GM18508 (cell line): ENCODE measurements at regions not wholly inside any gene's neighbourhood (a gene's known extent, or its start where the extent isn't known, plus 50 kb on each side); places are given as distances from the start of the nearest gene placed in this dataset.
"Not testable (repeated sequence)": the region's sequence is repeated elsewhere in the genome, so short reads cannot be mapped to it uniquely, and the experiment has no call there.

Source experiments
- ATAC-seq: cut with Tn5 transposase; IDR thresholded peaks from one replicate; pipeline ENCODE4 v1.9.1; 2021; ENCODE audit warnings: moderate number of reproducible peaks; ENCODE audit not compliant: insufficient read depth, unreplicated experiment

DNA sequence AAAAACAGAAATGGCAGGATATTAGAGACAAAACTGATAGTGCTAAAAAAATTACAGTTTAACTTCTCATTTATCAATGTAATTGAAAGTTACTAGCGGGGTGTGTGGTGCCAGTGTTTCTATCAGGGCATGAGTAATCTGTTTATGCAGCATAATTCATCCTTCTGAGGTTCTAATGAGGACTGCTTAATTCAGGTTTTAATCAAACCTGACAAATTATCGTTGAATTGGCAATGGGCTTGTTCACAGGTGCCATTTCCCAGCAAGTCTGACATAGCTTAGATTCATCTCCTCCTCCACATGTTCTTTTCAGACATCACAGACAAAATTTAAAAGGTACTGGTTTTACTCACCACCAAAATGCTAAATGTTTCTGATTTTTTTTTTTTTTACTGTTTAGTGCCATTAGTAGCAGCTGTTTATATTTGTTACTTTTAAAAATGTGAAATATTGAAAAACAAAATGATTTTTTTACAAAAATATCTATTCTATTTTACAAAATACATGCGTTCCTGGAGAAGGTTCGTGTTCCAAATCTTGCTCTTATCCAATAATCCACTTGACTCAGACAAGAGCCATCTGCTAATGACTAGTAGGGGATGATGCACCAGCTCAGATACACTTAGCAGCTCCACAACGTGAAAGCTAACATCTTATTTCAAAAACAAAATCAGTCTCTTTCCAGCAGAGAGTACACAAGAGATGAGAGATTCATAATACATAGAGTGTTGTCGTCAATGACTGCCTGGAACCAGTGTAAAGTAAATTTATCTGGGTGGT is 447.7 kb upstream of the DPPA4 start:
- ATAC-seq, result no peak

- no peak for ATAC-seq
Measured at GRCh38 chr3:109803274-109803673, 465.9 kb upstream of the DPPA4 start.

DNA sequence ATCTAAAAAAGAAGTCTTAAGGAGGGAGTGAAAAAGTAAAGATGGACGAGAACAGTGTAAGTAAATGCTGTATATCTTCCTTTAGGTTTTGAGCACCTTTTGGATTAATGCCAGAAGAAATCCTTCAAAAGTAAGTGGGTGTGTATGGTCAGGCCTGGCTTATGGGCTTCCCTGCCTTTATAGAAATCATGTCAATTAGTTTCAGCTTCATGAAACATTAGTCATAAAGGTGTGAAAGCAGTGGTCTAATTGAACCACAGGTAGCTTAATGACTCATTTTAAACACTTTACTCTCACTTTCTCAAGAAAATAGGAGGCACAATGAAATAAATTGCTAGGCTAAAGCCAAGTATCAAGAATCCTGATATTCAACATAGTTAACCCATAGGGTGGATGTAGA is 467.4 kb upstream of the DPPA4 start:
- ATAC-seq, result peak; percentile 44

- ATAC-seq, result peak; percentile 84
Measured at GRCh38 chr3:109806929-109807328, 469.6 kb upstream of the DPPA4 start.

DNA sequence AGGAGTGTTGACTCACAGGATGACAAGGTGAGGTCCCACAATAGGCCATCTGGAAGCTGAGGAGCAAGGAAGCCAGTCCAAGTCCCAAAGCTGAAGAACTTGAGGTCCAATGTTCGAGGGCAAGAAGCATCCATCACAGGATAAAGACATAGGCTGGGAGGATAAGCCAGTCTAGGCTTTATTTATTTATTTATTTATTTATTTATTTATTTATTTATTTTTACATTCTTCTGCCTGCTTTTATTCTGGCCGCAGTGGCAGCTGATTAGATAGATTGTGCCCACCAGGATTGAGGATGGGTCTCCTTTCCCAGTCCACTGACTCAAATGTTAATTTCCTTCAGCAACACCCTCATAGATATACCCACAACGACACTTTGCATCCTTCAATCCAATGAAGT is 472.2 kb upstream of the DPPA4 start:
- no peak for ATAC-seq

DNA sequence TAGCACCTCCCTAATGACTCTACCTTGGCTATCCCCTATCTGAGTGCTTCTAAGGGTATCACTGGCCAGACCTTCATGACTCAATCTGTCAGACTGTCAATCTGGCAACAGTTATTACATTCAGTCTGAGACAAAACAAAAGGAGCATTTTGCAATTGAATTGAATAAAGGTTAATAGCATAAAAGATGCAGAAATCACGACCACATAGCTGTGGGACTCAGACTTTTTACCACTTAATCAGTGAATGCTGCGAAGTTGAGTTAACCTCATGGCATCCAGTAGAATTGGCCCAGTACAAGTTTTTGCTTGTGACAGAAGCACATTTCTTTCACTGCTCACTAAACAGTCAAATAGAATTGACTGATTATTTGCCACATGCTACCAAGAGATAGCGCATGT is 480.7 kb upstream of the DPPA4 start:
- ATAC-seq, result no peak

GRCh38 chr3:109819734-109820133 is 482.4 kb upstream of the DPPA4 start:
- no peak for ATAC-seq

DNA sequence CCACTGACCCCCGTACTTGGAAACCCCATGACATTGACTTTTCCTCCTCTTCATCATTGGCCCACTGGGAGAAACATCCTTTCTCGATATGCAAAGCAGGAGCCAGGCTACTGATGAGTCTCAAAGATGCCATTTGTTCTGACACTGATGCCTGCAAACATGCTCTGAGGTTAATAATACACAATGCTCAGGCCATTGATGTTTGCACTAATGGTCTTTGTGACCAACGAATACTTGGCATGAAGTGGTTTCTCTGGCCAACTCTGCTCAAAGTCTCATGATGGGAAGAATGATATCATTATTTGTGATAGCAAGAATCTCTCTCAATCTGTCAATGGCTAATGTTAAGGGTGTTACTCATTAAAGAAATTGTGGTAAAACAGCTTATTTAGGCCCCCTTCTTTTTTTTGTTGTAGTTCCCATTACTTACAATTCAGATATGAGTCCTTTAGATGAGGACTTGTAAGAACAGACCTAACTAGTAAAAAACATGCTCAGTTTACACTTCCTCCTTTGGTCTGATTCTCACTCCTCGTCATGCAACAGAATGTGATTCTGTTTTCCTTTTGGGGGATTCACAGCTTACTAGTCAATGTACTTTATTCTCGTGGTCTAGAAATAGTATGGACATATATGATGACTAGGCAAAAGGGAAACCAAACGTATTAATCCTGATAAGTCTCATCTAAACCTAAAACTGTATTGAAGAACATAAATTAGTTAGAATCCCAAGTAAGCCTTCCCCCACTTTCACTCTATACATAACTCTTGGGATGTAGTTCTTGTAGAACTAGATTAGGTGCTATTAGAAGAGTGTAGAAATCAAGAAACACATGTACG is 488.8 kb upstream of the DPPA4 start:
- no peak for ATAC-seq

- ATAC-seq, result no peak
Measured at GRCh38 chr3:109831403-109831802, 494.1 kb upstream of the DPPA4 start.

- ATAC-seq, result no peak
Measured at GRCh38 chr3:109835958-109836357, 498.6 kb upstream of the DPPA4 start.

GRCh38 chr3:109851854-109852253 is 514.5 kb upstream of the DPPA4 start:
- ATAC-seq, result no peak

DNA sequence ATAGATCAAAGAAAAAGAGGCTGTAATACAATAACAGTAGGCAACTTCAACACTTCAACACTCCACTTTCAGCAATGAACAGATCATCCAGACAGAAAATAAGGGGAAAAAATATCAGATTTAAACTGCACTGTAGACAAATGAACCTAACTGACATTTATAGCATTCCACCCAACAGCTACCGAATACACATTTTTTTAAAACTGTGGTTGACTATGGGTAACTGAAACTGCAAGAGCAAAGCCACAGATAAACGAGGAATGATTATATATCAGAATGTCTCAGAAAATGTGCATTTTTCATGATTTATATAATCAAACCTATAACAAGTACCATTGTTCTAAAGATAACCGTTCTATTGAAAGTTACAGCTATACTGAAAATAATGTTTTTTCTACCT is 514.9 kb upstream of the DPPA4 start:
- no peak for ATAC-seq

DNA sequence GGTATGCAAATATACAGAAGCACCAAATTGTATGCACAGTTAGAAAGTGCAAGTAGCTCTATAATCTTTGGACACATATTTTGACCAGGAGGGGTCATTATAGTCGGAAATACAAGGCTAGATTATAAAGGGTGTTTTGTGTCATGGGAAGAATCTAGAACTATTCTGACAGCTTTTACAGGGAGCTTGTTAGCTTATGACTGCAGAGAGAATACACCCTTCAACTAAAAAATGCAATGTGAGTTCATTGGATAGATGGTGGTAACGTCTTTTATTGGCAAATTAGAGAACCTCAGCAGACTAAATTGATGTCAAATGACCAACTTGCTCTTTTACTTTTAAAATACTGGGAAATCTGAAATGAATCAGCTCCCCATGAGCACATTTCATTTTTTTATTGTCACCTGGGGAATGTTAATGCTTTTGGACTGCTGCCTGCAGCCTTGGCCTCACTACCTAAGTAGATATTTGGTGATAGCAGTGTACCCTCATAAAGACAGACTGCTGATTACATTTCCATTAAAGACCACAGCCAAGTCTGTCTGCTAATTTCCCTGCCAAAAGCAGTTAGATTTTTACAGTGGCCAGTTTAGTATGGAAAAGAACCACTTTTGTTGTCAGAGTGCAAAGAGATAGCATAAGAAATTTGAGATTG is 515.9 kb upstream of the DPPA4 start:
- no peak for ATAC-seq

DNA sequence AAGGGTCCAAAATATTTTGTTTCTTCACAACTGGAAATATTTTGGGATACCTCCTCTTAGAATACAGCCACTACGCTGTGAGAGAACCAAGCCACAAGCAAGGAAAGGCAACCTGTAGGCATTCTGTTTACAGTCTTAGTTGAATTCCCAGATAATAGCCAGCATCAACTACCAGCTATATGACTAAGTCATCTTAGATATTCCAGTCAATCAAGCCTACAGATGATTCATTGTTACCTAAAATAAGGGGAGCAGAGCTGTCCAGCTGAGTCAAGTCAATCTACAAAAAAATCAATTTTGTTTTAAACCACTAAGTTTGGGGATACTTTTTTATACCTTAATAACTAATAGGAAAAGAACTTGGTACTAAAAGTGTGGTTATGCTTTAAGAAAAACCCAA is 526.4 kb upstream of the DPPA4 start:
- no peak for ATAC-seq

GRCh38 chr3:109864452-109864851 is 527.1 kb upstream of the DPPA4 start:
- ATAC-seq, result no peak

DNA sequence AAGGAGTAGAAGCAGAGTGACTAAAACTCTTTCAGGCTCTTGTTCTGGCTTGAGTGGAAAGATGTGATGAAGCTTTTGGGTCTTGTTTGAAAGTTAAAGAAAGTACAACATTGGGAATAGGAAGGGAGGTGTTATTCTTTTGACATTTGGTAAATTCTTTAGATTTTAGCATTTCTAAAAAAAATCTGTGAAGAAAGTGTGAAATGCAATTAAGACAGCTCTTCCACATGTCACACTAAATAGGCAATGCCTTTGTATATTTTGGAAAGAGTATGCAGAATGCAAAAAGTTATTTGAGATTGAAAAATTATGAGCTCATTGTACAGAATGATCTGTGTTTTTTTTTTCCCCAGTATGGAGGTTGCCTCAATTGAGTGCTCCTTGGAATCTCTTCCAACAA is 532.2 kb upstream of the DPPA4 start:
- ATAC-seq, result no peak

GRCh38 chr3:109874896-109875708 is 537.8 kb upstream of the DPPA4 start:
- ATAC-seq, result no peak

- ATAC-seq, result not testable (repeated sequence)
Measured at GRCh38 chr3:109877616-109878015, 540.3 kb upstream of the DPPA4 start.

GRCh38 chr3:109882144-109882543 is 544.8 kb upstream of the DPPA4 start:
- no peak for ATAC-seq

- ATAC-seq, result no peak
Measured at GRCh38 chr3:109887293-109887692, 549.9 kb upstream of the DPPA4 start.
